ENCODE measurements at regions not wholly inside any gene's neighbourhood (a gene's known extent, or its start where the extent isn't known, plus 50 kb on each side); places are given as distances from the start of the nearest gene placed in this dataset.

GRCh38 chr9:11003836-11004235 lies 391.0 kb upstream of the PTPRD start:
- H4K20me1 ChIP-seq (ENCODE audit: insufficient read depth, low read length) = no peaks in the 10 kb centered on the region
- no peak for TF ChIP-seq EZH2 (optimal IDR thresholded peaks at IDR 0.05; ENCODE audit: low read depth, low read length)
- TF ChIP-seq CTCF (IDR thresholded peaks at IDR 0.05; ENCODE audit: low read length) = no peak
- no peak for TF ChIP-seq EZH2phosphoT487 (IDR thresholded peaks at IDR 0.05; ENCODE audit: low read length)
- no peaks in the 10 kb centered on the region for H3K9me3 ChIP-seq (replicated peaks; ENCODE audit: insufficient read depth, low read length)
- no peak overlapping the region for H3K4me2 ChIP-seq (ENCODE audit: low read depth, low read length)
- no peaks in the 10 kb centered on the region for H3K4me1 ChIP-seq (ENCODE audit: low read length)
- H3K79me2 ChIP-seq (ENCODE audit: low read length) = no peaks in the 10 kb centered on the region
- no peak overlapping the region for H2AFZ ChIP-seq (ENCODE audit: low read length)
- H3K9me2 ChIP-seq (replicated peaks; ENCODE audit: insufficient read depth, low read length) = no peaks in the 10 kb centered on the region
- H3F3A ChIP-seq (ENCODE audit: insufficient read depth, low read length) = no peaks in the 10 kb centered on the region
- no peak for DNase-seq
- H3K27me3 ChIP-seq (replicated peaks; ENCODE audit: insufficient read depth, low read length) = no peaks in the 10 kb centered on the region
- no peaks in the 10 kb centered on the region for H3K36me3 ChIP-seq (replicated peaks; ENCODE audit: insufficient read depth, low read length)
- no peak overlapping the region for H3K4me3 ChIP-seq (ENCODE audit: low read length)
- no peak overlapping the region for H3K27ac ChIP-seq (ENCODE audit: low read length)
- H3K9ac ChIP-seq (ENCODE audit: low read length) = no peak overlapping the region

GRCh38 chr9:11011696-11012095 lies 398.9 kb upstream of the PTPRD start:
- no peak for DNase-seq
- H3K36me3 ChIP-seq (replicated peaks; ENCODE audit: insufficient read depth, low read length) = no peaks in the 10 kb centered on the region
- no peaks in the 10 kb centered on the region for H4K20me1 ChIP-seq (ENCODE audit: insufficient read depth, low read length)
- no peaks in the 10 kb centered on the region for H3F3A ChIP-seq (ENCODE audit: insufficient read depth, low read length)
- no peaks in the 10 kb centered on the region for H3K9me2 ChIP-seq (replicated peaks; ENCODE audit: insufficient read depth, low read length)
- H3K79me2 ChIP-seq (ENCODE audit: low read length) = no peaks in the 10 kb centered on the region
- no peak for TF ChIP-seq EZH2 (optimal IDR thresholded peaks at IDR 0.05; ENCODE audit: low read depth, low read length)
- no peak for TF ChIP-seq CTCF (IDR thresholded peaks at IDR 0.05; ENCODE audit: low read length)
- H3K27ac ChIP-seq (ENCODE audit: low read length) = no peak overlapping the region
- H3K9ac ChIP-seq (ENCODE audit: low read length) = no peak overlapping the region
- no peak overlapping the region for H3K4me3 ChIP-seq (ENCODE audit: low read length)
- H3K27me3 ChIP-seq (replicated peaks; ENCODE audit: insufficient read depth, low read length) = no peaks in the 10 kb centered on the region
- no peak overlapping the region for H3K4me2 ChIP-seq (ENCODE audit: low read depth, low read length)
- no peaks in the 10 kb centered on the region for H3K4me1 ChIP-seq (ENCODE audit: low read length)
- H2AFZ ChIP-seq (ENCODE audit: low read length) = no peak overlapping the region
- H3K9me3 ChIP-seq (replicated peaks; ENCODE audit: insufficient read depth, low read length) = no peaks in the 10 kb centered on the region

GRCh38 chr9:11016081-11016480 lies 403.3 kb upstream of the PTPRD start:
- no peak for DNase-seq
- Histone ChIP-seq H3K4me3 (ENCODE audit: low read length) (no peak overlapping the region), H3K27ac (ENCODE audit: low read length) (no peak overlapping the region), H3K36me3 (replicated peaks; ENCODE audit: insufficient read depth, low read length) (no peaks in the 10 kb centered on the region), H3K79me2 (ENCODE audit: low read length) (no peaks in the 10 kb centered on the region), H3K4me1 (ENCODE audit: low read length) (no peaks in the 10 kb centered on the region), H2AFZ (ENCODE audit: low read length) (no peak overlapping the region), H3K9ac (ENCODE audit: low read length) (no peak overlapping the region), H4K20me1 (ENCODE audit: insufficient read depth, low read length) (no peaks in the 10 kb centered on the region), H3K9me2 (replicated peaks; ENCODE audit: insufficient read depth, low read length) (no peaks in the 10 kb centered on the region), H3F3A (ENCODE audit: insufficient read depth, low read length) (no peaks in the 10 kb centered on the region), H3K4me2 (ENCODE audit: low read depth, low read length) (no peak overlapping the region), H3K27me3 (replicated peaks; ENCODE audit: insufficient read depth, low read length) (no peaks in the 10 kb centered on the region), H3K9me3 (replicated peaks; ENCODE audit: insufficient read depth, low read length) (no peaks in the 10 kb centered on the region)
- TF ChIP-seq EZH2 (optimal IDR thresholded peaks at IDR 0.05; ENCODE audit: low read depth, low read length) (no peak), EZH2phosphoT487 (IDR thresholded peaks at IDR 0.05; ENCODE audit: low read length) (no peak), CTCF (IDR thresholded peaks at IDR 0.05; ENCODE audit: low read length) (no peak)

Measured in MM.1S (cell line).